ENCODE measurements at regions not wholly inside any gene's neighbourhood (a gene's known extent, or its start where the extent isn't known, plus 50 kb on each side); places are given as distances from the start of the nearest gene placed in this dataset.

DNA sequence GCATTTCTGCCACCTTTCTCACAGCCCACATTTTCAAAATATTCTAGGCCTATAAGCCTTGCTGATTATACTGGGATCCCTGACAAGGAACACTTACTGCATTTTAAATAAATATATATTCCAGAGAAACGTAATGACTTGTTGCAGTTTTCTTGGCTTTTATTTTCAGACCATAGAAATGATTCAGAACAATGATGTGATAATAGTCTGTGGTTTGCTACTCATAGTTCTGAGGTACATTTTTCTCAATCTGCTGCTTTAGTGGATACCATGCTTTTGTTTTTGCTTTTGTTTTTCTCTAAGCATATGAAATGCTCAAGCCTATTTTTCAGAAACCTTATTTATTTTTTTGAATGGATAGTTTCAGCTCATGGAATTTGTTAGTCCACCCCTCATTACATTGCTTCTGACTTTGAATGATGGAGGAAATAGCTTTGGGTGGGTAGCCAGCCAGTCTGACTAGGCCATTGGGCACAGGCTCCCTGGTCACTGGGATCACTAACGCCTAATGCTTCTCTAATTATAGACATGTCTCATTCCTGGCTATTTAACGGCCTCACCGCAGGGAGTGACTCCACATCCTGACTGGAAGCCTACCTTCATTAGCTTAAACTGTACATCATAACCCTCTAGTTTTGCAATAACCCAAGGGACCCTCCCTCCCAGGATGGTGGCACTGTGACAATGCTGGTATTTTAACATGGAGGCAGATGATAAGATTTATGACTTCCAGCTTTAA lies 66.1 kb downstream of the MBL2 start:
- ATAC-seq (ENCODE audit: poor library complexity) (no peak), DNase-seq (no peak)
- intact Hi-C loops (cut with DNase I): no loop called here

Data from Right ventricle myocardium superior (tissue), 1 donor.